ENCODE measurements at regions not wholly inside any gene's neighbourhood (a gene's known extent, or its start where the extent isn't known, plus 50 kb on each side); places are given as distances from the start of the nearest gene placed in this dataset.

GRCh38 chr10:33422471-33423153 is 88.1 kb upstream of the NRP1 start:
- no peaks in the 10 kb centered on the region for H3K9me3 ChIP-seq (ENCODE audit: low read length)
- H3K36me3 ChIP-seq (ENCODE audit: insufficient read depth, low read length), result no peaks in the 10 kb centered on the region
- TF ChIP-seq EZH2 (IDR thresholded peaks at IDR 0.05; ENCODE audit: borderline replicate concordance, low read length) (no peak), CTCF (IDR thresholded peaks at IDR 0.05; ENCODE audit: low read length) (no peak)
- H2AFZ ChIP-seq (ENCODE audit: low read length), result no peak overlapping the region
- no peaks in the 10 kb centered on the region for H3K9me2 ChIP-seq (ENCODE audit: low read depth, low read length)
- H3K4me3 ChIP-seq (ENCODE audit: low read depth, low read length, poor library complexity, severe bottlenecking), result no peak overlapping the region
- H3K27me3 ChIP-seq (ENCODE audit: insufficient read depth, low read length), result no peaks in the 10 kb centered on the region
- H3K4me2 ChIP-seq (ENCODE audit: low read length), result no peak overlapping the region
- no peak overlapping the region for H3K27ac ChIP-seq (ENCODE audit: low read depth, low read length, poor library complexity, severe bottlenecking)
- no peaks in the 10 kb centered on the region for H3K79me2 ChIP-seq (ENCODE audit: insufficient read depth, low read length)
- no peaks in the 10 kb centered on the region for H3K4me1 ChIP-seq (ENCODE audit: insufficient read depth, low read length, severe bottlenecking)
- no peaks in the 10 kb centered on the region for H3F3A ChIP-seq (ENCODE audit: insufficient read depth, low read length)
- no peaks in the 10 kb centered on the region for H4K20me1 ChIP-seq (ENCODE audit: insufficient read depth, low read length)
- no peak overlapping the region for H3K9ac ChIP-seq (ENCODE audit: low read length)

DNA sequence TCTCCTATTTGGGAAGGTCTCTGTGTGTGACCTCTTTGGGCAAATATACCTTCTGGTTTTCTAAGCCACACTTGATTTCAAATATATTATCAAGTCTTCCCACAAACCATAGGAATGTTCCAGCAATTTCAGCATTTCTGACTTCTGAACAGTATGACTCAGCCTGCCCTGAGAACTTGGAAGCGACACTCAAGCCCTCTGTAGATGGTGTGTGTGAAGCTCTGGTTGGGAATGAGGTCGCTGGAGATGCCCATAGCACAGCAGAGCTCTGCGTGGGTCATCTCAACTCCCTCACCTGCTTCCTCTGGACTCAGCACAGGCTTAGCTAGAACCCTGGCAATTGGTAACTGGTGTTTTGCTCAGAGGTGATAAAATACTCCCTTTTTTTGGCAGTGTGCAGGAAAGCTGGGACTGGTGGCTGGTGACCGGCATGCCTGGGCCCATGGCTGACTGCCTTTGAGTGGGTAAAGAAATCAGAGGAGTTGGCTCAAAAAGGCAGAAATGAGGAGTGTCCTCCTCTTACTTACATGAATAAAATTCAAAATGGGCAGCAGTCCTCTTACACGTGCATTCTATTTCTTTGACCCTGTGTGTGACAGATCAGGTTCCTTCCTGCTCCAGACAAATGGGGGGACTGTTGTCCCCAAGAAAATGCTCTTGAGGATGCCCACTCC is 87.5 kb upstream of the NRP1 start:
- no peaks in the 10 kb centered on the region for H3K4me1 ChIP-seq (ENCODE audit: insufficient read depth, low read length, severe bottlenecking)
- H3K9me3 ChIP-seq (ENCODE audit: low read length), result no peaks in the 10 kb centered on the region
- no peak overlapping the region for H3K4me2 ChIP-seq (ENCODE audit: low read length)
- H3K79me2 ChIP-seq (ENCODE audit: insufficient read depth, low read length), result no peaks in the 10 kb centered on the region
- H3K9me2 ChIP-seq (ENCODE audit: low read depth, low read length), result no peaks in the 10 kb centered on the region
- H3K27ac ChIP-seq (ENCODE audit: low read depth, low read length, poor library complexity, severe bottlenecking), result no peak overlapping the region
- no peak overlapping the region for H2AFZ ChIP-seq (ENCODE audit: low read length)
- no peak overlapping the region for H3K4me3 ChIP-seq (ENCODE audit: low read depth, low read length, poor library complexity, severe bottlenecking)
- H3K27me3 ChIP-seq (ENCODE audit: insufficient read depth, low read length), result no peaks in the 10 kb centered on the region
- no peaks in the 10 kb centered on the region for H3K36me3 ChIP-seq (ENCODE audit: insufficient read depth, low read length)
- H4K20me1 ChIP-seq (ENCODE audit: insufficient read depth, low read length), result no peaks in the 10 kb centered on the region
- no peak for TF ChIP-seq CTCF (IDR thresholded peaks at IDR 0.05; ENCODE audit: low read length)
- TF ChIP-seq EZH2 (IDR thresholded peaks at IDR 0.05; ENCODE audit: borderline replicate concordance, low read length), result no peak
- H3K9ac ChIP-seq (ENCODE audit: low read length), result no peak overlapping the region
- no peaks in the 10 kb centered on the region for H3F3A ChIP-seq (ENCODE audit: insufficient read depth, low read length)

DNA sequence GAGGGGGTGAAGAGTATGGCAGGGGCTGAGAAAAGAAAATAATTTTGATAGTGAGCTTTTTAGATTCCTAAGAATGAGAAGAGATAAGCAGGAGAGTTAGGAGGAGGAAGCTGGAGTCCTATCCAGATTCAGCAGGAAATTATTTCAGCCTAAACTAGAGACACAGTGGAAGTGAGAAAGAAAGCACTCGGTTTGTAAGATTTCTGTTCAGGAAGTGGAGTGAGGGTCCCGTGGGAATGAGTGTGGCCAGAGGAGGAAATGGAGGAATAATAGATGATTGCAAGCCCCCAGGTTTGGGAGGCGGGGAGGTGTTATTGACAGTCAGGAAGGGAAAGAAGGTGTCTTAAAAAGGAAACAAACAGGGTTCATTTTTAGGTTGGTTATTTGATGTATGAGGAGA is 84.8 kb upstream of the NRP1 start:
- Histone ChIP-seq H3K27me3 (ENCODE audit: insufficient read depth, low read length) (no peaks in the 10 kb centered on the region), H3K9me3 (ENCODE audit: low read length) (no peaks in the 10 kb centered on the region), H3K4me1 (ENCODE audit: insufficient read depth, low read length, severe bottlenecking) (no peaks in the 10 kb centered on the region), H3K9ac (ENCODE audit: low read length) (no peak overlapping the region), H3F3A (ENCODE audit: insufficient read depth, low read length) (no peaks in the 10 kb centered on the region), H3K4me3 (ENCODE audit: low read depth, low read length, poor library complexity, severe bottlenecking) (no peak overlapping the region), H3K79me2 (ENCODE audit: insufficient read depth, low read length) (no peaks in the 10 kb centered on the region), H3K36me3 (ENCODE audit: insufficient read depth, low read length) (no peaks in the 10 kb centered on the region), H3K4me2 (ENCODE audit: low read length) (no peak overlapping the region), H4K20me1 (ENCODE audit: insufficient read depth, low read length) (no peaks in the 10 kb centered on the region), H3K27ac (ENCODE audit: low read depth, low read length, poor library complexity, severe bottlenecking) (no peak overlapping the region), H3K9me2 (ENCODE audit: low read depth, low read length) (no peaks in the 10 kb centered on the region), H2AFZ (ENCODE audit: low read length) (no peak overlapping the region)
- no peak for TF ChIP-seq EZH2 (IDR thresholded peaks at IDR 0.05; ENCODE audit: borderline replicate concordance, low read length)
- no peak for TF ChIP-seq CTCF (IDR thresholded peaks at IDR 0.05; ENCODE audit: low read length)

Data from OCI-LY1 (cell line).